Activated CD8-positive, alpha-beta T cell treated with anti-CD3 and anti-CD28 coated beads, Interleukin-2, amount 10 ng/mL, durations not matched to agents 7 days and 5 days (primary cell): ENCODE measurements at regions not wholly inside any gene's neighbourhood (a gene's known extent, or its start where the extent isn't known, plus 50 kb on each side); places are given as distances from the start of the nearest gene placed in this dataset.

ENCODE experiments used
- ATAC-seq: fragments of 150-1000 bp; cut with Tn5 transposase; one replicate; pipeline ENCODE4 v1.10.0; 2021; ENCODE audit warnings: moderate library complexity
- CTCF ChIA-PET: fragments of 350-600 bp; sonication (Branson Sonifier 250); formaldehyde crosslinking; loops from one replicate; lab custom pipeline; 2021; ENCODE audit warnings: antibody characterized with exemption; lab: Charles Lee
- POLR2A ChIA-PET: fragments of 350-600 bp; sonication (Branson Sonifier 250); formaldehyde crosslinking; loops from one replicate; lab custom pipeline; 2021; ENCODE audit warnings: antibody characterized with exemption; lab: Charles Lee
- DNase-seq: peaks from one replicate; pipeline ENCODE4 v3.0.0-alpha.2; 2020
- H3K27ac Mint-ChIP-seq: one replicate; pipeline ENCODE4 v1.8.0; 2021; ENCODE audit warnings: mild to moderate bottlenecking, mixed read lengths
- H3K27me3 Mint-ChIP-seq: one replicate; pipeline ENCODE4 v1.8.0; 2021; ENCODE audit warnings: low read depth, mixed read lengths
- H3K36me3 Mint-ChIP-seq: one replicate; pipeline ENCODE4 v1.8.0; 2021; ENCODE audit warnings: low read depth, mixed read lengths
- H3K4me1 Mint-ChIP-seq: one replicate; pipeline ENCODE4 v1.8.0; 2021; ENCODE audit warnings: low read depth, mixed read lengths
- H3K4me3 Mint-ChIP-seq: one replicate; pipeline ENCODE4 v1.8.0; 2021; ENCODE audit warnings: mild to moderate bottlenecking, mixed read lengths
- H3K9me3 Mint-ChIP-seq: one replicate; pipeline ENCODE4 v1.8.0; 2022; ENCODE audit warnings: mixed read lengths; ENCODE audit not compliant: insufficient read depth

DNA sequence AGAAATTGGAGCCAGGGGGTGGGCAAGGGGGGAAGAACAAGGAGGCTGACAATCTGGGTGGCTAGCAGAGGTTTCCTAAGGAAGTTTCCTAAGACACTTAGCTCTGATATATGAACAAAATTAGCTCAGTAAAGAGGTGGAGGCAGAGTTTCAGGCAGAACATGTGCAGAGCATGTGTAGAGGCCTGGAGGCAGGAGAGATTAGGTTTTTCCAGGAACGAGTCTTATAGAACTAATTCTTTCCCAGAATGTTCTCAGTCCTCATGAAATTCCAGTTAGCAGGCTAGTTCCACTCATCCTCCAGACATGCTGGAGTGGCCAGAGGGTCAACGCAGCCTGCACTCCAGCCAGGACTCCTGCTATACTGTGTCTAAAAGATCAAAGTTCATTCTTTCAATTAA is 184.7 kb downstream of the LACC1 start:
- H3K27me3 Mint-ChIP-seq, result peaks cover under 1% of the 10 kb centered on the region
- H3K36me3 Mint-ChIP-seq, result no peaks in the 10 kb centered on the region
- H3K4me3 Mint-ChIP-seq, result no peak overlapping the region
- ChIA-PET POLR2A (no interaction called here), CTCF (no interaction called here)
- H3K9me3 Mint-ChIP-seq, result no peaks in the 10 kb centered on the region
- H3K27ac Mint-ChIP-seq, result no peak overlapping the region
- DNase-seq (no peak), ATAC-seq (no peak)
- H3K4me1 Mint-ChIP-seq, result no peaks in the 10 kb centered on the region

DNA sequence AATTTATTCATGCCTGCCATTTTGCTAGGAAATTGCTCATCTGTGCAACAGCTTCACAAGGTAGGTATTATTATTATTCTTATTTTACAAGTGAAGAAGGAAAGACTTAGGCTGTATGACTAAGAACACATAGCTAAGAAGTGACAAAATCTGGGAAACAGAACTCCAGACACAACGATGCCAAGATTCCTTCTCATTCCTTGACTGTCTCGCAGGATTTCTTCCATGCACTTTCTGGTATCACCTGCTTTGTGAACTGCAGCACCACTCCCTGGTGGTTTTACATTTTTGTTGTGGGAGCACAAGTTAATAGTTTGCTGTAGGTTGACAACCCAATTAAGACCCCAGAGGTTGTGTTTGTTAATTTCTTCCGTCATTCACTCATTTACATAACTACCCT is 188.5 kb downstream of the LACC1 start:
- POLR2A ChIA-PET, result no interaction called here
- DNase-seq (no peak), ATAC-seq (no peak)
- H3K4me3 Mint-ChIP-seq, result no peak overlapping the region
- no peaks in the 10 kb centered on the region for H3K27me3 Mint-ChIP-seq
- peaks cover 6% of the 10 kb centered on the region for H3K9me3 Mint-ChIP-seq
- H3K4me1 Mint-ChIP-seq, result no peaks in the 10 kb centered on the region
- H3K27ac Mint-ChIP-seq, result no peak overlapping the region
- CTCF ChIA-PET, result no interaction called here
- H3K36me3 Mint-ChIP-seq, result no peaks in the 10 kb centered on the region

DNA sequence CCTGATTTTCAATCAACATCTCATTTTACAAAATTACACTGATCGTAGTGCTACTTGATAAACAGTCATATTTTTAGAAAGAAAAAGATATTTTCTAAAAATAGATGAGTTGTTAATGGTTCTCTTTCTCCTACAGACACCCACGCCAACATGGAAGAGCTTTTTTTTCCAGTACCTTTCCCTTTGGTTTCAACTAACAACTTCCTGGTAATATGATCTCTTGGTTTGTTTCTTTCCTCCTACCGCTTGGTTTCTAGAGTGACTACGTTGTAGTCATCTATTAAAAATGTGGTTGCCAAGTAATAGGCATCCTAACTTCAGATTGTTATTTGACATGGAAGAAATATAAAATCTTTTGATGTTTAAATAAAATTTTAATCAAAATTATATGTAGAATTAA is 189.0 kb downstream of the LACC1 start:
- POLR2A ChIA-PET, result no interaction called here

DNA sequence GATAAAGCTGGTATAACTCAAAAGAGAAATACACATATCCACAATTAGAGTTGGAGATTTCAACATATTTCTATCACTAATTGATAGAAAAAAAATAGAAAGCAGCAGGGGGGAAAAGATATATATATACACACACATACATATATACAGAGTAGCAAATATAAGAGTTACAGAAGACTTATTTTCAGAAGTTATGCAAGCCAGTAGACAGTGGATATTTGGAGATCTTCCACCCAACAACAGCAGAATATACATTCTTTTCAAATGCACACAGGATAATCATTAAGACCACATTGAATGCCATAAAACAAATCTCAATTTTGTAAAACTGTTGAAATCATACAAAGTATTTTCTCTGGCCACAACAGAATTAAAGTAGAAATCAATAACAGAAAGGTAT is 192.8 kb downstream of the LACC1 start:
- H3K9me3 Mint-ChIP-seq, result peaks cover 6% of the 10 kb centered on the region
- no peaks in the 10 kb centered on the region for H3K36me3 Mint-ChIP-seq
- no peaks in the 10 kb centered on the region for H3K27me3 Mint-ChIP-seq
- H3K27ac Mint-ChIP-seq, result no peak overlapping the region
- DNase-seq (no peak), ATAC-seq (no peak)
- no peaks in the 10 kb centered on the region for H3K4me1 Mint-ChIP-seq
- ChIA-PET POLR2A (no interaction called here), CTCF (no interaction called here)
- H3K4me3 Mint-ChIP-seq, result no peak overlapping the region

More for the DNA sequence above, 189.0 kb downstream of the LACC1 start:
- H3K27me3 Mint-ChIP-seq, result no peaks in the 10 kb centered on the region
- CTCF ChIA-PET, result no interaction called here
- no peaks in the 10 kb centered on the region for H3K4me1 Mint-ChIP-seq
- no peaks in the 10 kb centered on the region for H3K36me3 Mint-ChIP-seq
- H3K4me3 Mint-ChIP-seq, result no peak overlapping the region
- DNase-seq (no peak), ATAC-seq (no peak)
- peaks cover 6% of the 10 kb centered on the region for H3K9me3 Mint-ChIP-seq
- H3K27ac Mint-ChIP-seq, result no peak overlapping the region

DNA sequence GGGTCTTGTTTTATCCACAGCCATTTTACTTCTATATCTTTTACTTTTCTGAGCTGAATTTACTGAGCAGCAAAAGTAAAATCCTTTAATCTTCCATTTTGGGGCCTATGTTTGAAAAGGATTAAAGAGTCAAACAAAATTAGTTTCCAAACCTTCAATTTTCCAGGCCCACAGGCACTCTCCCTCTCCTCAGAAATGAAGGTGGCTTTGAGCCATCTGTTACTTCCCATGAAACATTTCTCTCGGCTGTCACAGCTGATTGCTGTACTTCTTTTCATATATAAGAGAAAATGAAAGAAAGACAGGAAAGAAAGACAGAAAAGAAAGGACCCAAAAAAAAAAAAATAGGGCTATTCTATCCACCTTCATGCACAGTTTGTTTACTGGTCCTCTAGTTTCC is 194.9 kb downstream of the LACC1 start:
- no peaks in the 10 kb centered on the region for H3K27me3 Mint-ChIP-seq

DNA sequence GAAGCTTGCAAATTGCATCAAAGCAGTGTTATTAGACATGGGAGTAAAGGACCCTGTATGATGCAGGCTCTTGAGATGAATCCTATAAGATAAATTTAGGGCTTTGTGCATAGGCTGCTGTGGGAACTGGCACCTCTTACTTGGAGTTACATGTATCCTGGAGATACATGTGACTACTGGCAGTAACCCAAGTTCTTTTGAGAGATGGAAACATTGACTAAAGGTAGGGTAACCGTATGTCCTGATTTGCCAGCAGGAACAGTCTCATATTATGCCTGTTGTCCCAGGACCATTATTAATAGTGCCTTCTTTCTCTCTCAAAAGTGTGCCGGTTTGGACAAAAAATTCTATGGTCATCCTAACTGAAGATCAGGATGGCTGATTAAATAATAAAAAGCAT is 195.4 kb downstream of the LACC1 start:
- H3K4me1 Mint-ChIP-seq, result no peaks in the 10 kb centered on the region
- peaks cover 6% of the 10 kb centered on the region for H3K9me3 Mint-ChIP-seq
- H3K27ac Mint-ChIP-seq, result no peak overlapping the region
- ChIA-PET POLR2A (no interaction called here), CTCF (no interaction called here)
- no peaks in the 10 kb centered on the region for H3K27me3 Mint-ChIP-seq
- no peak for DNase-seq
- H3K4me3 Mint-ChIP-seq, result no peak overlapping the region
- no peaks in the 10 kb centered on the region for H3K36me3 Mint-ChIP-seq
- no peak for ATAC-seq

More for the DNA sequence above, 194.9 kb downstream of the LACC1 start:
- ATAC-seq (no peak), DNase-seq (no peak)
- H3K36me3 Mint-ChIP-seq, result no peaks in the 10 kb centered on the region
- CTCF ChIA-PET, result no interaction called here
- POLR2A ChIA-PET, result no interaction called here
- peaks cover 6% of the 10 kb centered on the region for H3K9me3 Mint-ChIP-seq
- H3K4me3 Mint-ChIP-seq, result no peak overlapping the region
- no peaks in the 10 kb centered on the region for H3K4me1 Mint-ChIP-seq
- no peak overlapping the region for H3K27ac Mint-ChIP-seq

DNA sequence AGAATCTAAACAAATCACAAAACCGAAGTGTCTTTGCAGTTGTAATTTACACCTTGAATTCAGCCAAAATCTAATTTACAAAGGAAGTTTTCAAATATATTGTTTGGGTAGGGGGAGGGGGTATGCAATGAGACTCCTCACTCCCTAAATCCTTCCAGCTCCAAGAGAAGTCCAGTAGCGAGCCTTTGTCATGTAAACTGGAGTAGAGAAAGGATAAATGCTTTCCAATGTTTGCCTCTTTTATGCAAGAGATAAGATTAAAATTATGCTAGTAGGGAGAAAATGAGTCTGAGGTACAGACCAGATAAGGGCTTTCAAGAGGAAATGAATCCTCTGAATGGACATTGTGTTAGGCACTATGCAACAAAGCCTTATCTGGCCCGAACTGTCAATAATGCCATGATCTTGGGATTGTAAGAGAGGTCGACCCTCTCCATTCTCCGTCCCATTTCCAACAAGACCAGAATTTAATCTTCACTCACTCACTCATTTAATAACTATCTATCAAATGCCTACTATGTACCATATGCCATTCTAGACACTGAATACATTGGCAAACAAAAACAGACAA is 199.2 kb downstream of the LACC1 start:
- POLR2A ChIA-PET, result no interaction called here
- CTCF ChIA-PET, result no interaction called here
- no peak for DNase-seq
- H3K27ac Mint-ChIP-seq, result no peak overlapping the region
- H3K9me3 Mint-ChIP-seq, result no peaks in the 10 kb centered on the region
- no peaks in the 10 kb centered on the region for H3K4me1 Mint-ChIP-seq
- no peaks in the 10 kb centered on the region for H3K36me3 Mint-ChIP-seq
- H3K4me3 Mint-ChIP-seq, result no peak overlapping the region
- ATAC-seq, result no peak
- H3K27me3 Mint-ChIP-seq, result peaks cover 5% of the 10 kb centered on the region

DNA sequence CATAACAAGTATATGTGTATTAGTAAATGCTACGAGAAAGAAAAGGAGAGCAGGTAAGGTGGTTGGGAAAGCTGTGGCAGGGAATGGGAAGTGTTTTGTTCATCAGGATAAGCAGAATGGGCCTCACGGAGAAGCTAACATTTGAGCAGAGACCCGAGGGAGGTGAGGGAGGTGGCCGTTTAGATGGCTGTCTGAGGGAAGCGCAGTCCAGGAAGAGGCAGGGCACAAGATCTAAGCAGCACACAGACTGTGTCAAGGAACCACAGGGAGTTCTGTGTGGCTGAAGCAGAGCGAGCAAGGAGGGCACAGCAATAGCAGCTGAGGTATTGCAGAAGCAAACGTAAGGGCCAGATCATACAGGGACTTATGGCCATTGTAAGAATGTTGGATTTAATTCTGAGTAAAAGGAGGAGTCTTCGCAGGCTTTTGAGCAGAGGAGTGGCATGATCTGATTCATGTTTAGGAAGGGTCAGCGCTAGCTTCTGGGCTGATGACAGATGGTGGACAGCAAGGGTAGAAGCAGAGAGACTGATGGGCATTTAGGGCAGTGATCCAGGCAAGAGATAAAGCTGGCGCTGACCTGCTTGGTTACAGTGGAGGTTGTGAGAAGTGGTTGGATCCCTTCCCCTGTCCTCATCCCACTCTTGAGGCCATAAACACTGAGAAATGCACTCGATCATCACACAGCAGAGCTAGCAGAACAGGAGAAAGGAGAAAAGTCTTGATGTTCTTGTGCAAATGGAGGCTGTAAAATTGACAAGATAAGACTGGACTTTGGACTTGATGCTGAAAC is 199.9 kb downstream of the LACC1 start:
- DNase-seq (no peak), ATAC-seq (no peak)
- Mint-ChIP-seq H3K27me3 (peaks cover 5% of the 10 kb centered on the region), H3K4me3 (no peak overlapping the region), H3K27ac (no peak overlapping the region), H3K9me3 (no peaks in the 10 kb centered on the region), H3K4me1 (no peaks in the 10 kb centered on the region), H3K36me3 (no peaks in the 10 kb centered on the region)
- ChIA-PET CTCF (no interaction called here), POLR2A (no interaction called here)

DNA sequence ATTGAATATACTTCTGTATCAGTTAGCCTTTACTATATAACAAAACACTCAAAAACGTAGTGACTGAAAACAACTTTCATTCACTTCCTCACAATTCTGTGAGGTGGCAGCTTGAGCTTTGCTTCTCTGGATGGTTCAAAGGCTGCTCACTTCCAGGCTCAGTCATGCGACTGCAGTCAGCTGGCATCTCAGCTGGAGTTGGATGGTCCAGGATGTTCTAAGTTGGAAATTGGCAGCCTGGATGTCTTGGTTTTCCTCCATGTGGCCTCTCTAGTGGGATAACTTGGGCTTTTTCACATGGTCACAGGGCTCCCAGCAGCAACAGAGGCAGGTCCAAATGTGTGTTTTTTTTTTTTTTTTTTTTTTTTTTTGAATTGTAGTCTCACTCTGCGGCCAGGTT is 204.4 kb downstream of the LACC1 start:
- ChIA-PET CTCF (no interaction called here), POLR2A (no interaction called here)

DNA sequence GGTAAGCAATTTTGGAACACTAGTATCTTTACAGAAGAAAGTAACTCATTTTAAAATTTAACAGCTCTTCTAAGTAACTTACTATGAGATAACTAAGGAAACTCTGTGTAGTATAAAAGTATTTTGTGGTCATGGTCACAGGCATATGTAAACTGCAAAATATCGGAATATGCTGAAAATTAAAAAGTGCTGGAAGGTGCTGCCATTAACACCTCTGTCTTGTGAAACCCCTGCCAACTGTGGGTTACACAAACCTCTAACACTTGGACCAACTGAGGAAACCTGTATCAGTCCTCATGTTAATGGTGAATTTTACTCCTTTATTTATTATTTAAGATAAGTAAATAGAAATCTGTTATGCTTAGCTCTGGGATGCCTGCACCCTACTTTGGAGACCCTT is 206.7 kb downstream of the LACC1 start:
- DNase-seq, result no peak
- Mint-ChIP-seq H3K4me3 (no peak overlapping the region), H3K9me3 (no peaks in the 10 kb centered on the region), H3K27ac (no peak overlapping the region), H3K36me3 (no peaks in the 10 kb centered on the region), H3K4me1 (peaks cover 15% of the 10 kb centered on the region), H3K27me3 (peaks cover 5% of the 10 kb centered on the region)
- ATAC-seq, result no peak
- ChIA-PET CTCF (no interaction called here), POLR2A (no interaction called here)

More for the DNA sequence above, 204.4 kb downstream of the LACC1 start:
- Mint-ChIP-seq H3K4me1 (peaks cover 9% of the 10 kb centered on the region), H3K9me3 (no peaks in the 10 kb centered on the region), H3K36me3 (no peaks in the 10 kb centered on the region), H3K27ac (no peak overlapping the region), H3K27me3 (peaks cover 5% of the 10 kb centered on the region), H3K4me3 (no peak overlapping the region)
- no peak for DNase-seq
- no peak for ATAC-seq

DNA sequence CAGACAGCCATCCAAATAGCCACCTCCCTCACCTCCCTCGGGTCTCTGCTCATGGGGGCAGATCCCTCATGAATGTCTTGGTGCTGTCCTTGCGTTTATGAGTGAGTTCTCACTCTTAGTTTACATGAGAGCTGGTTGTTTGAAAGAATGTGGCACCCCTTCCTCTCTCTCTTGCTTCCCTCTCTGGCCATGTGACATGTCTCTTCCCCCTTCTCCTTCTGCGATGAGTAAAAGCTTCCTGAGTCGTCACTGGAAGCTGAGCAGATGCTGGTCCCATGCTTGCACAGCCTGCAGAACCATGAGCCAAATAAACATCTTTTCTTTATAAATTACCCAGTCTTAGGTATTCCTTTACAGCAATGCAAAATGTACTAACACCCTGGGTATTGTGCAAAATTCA is 208.7 kb downstream of the LACC1 start:
- H3K4me3 Mint-ChIP-seq, result no peak overlapping the region
- H3K4me1 Mint-ChIP-seq, result peaks cover 19% of the 10 kb centered on the region
- ChIA-PET POLR2A (no interaction called here), CTCF (no interaction called here)
- no peaks in the 10 kb centered on the region for H3K9me3 Mint-ChIP-seq
- ATAC-seq (peak; percentile 23), DNase-seq (no peak)
- H3K27me3 Mint-ChIP-seq, result no peaks in the 10 kb centered on the region
- H3K36me3 Mint-ChIP-seq, result no peaks in the 10 kb centered on the region
- H3K27ac Mint-ChIP-seq, result no peak overlapping the region

DNA sequence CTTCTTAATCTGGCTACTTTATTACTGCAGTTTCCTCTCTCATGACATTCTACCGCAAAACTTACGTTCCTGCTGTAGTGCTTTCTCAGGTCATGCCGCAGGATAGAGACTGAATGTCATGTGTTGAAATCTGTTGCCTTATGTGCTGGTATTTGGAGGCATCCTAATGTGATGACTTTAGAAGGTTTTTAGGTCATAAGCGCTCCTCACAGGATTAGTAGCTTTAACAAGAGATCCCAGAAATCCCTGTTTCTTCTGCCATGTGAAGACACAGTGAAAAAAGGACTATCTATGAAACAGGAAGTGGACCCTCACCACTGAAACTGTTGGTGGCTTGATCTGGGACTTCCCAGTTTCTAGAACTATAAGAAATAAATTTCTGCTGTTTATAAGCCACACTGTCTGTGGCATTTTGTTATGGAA is 209.3 kb downstream of the LACC1 start:
- CTCF ChIA-PET, result interaction anchor here (1.3 kb wide), 1 partner anchor 53 kb away, joined by 4 read pairs; no protein-coding TSS in a partner anchor
- Mint-ChIP-seq H3K4me3 (no peak overlapping the region), H3K27ac (peak overlapping the region; percentile 16)

More for the DNA sequence above, 209.3 kb downstream of the LACC1 start:
- POLR2A ChIA-PET, result no interaction called here
- Mint-ChIP-seq H3K27me3 (no peaks in the 10 kb centered on the region), H3K9me3 (no peaks in the 10 kb centered on the region), H3K4me1 (peaks cover 19% of the 10 kb centered on the region), H3K36me3 (no peaks in the 10 kb centered on the region)
- ATAC-seq, result peak; percentile 63
- DNase-seq, result peak; percentile 23
